Activated CD4-positive, alpha-beta T cell treated with anti-CD3 and anti-CD28 coated beads for 36 hours (primary cell): ENCODE measurements at regions not wholly inside any gene's neighbourhood (a gene's known extent, or its start where the extent isn't known, plus 50 kb on each side); places are given as distances from the start of the nearest gene placed in this dataset.

Experiments used
- ATAC-seq: fragments of 200-7000 bp; cut with Tn5 transposase; one replicate; pipeline ENCODE4 v1.10.0; 2021; ENCODE audit warnings: mild to moderate bottlenecking, moderate library complexity
- CTCF ChIA-PET: fragments of 350-600 bp; sonication (Branson Sonifier 250); formaldehyde crosslinking; loops from one replicate; lab custom pipeline; 2021; ENCODE audit warnings: antibody characterized with exemption; lab: Charles Lee
- POLR2A ChIA-PET: fragments of 350-600 bp; sonication (Branson Sonifier 250); formaldehyde crosslinking; loops from one replicate; lab custom pipeline; 2021; ENCODE audit warnings: antibody characterized with exemption, inconsistent platforms; lab: Charles Lee
- DNase-seq: peaks from one replicate; pipeline ENCODE4 v3.0.0-alpha.2; 2020
- H3K27ac Mint-ChIP-seq: one replicate; pipeline ENCODE4 v1.8.0; 2021; ENCODE audit warnings: mixed read lengths
- H3K27me3 Mint-ChIP-seq: one replicate; pipeline ENCODE4 v1.8.0; 2021; ENCODE audit warnings: mixed read lengths
- H3K36me3 Mint-ChIP-seq: one replicate; pipeline ENCODE4 v1.8.0; 2021; ENCODE audit warnings: low read depth, mixed read lengths
- H3K4me1 Mint-ChIP-seq: one replicate; pipeline ENCODE4 v1.8.0; 2021; ENCODE audit warnings: mixed read lengths
- H3K4me3 Mint-ChIP-seq: one replicate; pipeline ENCODE4 v1.8.0; 2021; ENCODE audit warnings: mild to moderate bottlenecking, moderate library complexity, mixed read lengths
- H3K9me3 Mint-ChIP-seq: one replicate; pipeline ENCODE4 v1.8.0; 2021; ENCODE audit warnings: low read depth, mixed read lengths
- intact Hi-C, 2 experiments: fragments of 100-400 bp; cut with DNase I in 1 of 2; cut with micrococcal nuclease in 1 of 2; formaldehyde crosslinking; loops; one replicate each; pipeline versions ENCODE4 v1.14.2 to v1.15.1; 2022 to 2024; cut with DNase I, micrococcal nuclease

DNA sequence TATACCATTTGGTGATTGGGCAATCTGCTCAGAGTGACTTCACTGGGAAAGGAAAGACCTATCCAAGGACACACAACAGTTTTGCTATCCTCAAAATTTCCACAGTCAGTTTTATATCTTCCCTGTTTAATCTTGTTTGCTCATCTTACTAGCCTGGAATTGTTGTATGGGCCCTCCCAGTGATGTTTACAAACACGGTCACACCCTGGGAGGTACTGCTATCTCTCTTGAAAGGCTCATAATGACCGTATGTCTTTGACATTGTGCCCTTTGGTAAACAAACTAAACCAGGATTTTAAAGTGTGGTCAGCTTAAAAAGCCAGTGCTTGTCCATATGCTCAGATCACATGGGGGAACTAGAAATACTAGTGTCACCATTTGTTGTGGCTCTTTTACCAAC, 277.0 kb downstream of the CDH2 start:
- Mint-ChIP-seq H3K36me3 (no peaks in the 10 kb centered on the region), H3K27me3 (no peaks in the 10 kb centered on the region), H3K9me3 (peaks cover 16% of the 10 kb centered on the region), H3K4me1 (no peaks in the 10 kb centered on the region), H3K4me3 (no peak overlapping the region), H3K27ac (no peak overlapping the region)
- CTCF ChIA-PET, result no interaction called here
- ATAC-seq (no peak), DNase-seq (no peak)
- intact Hi-C loops, result no loop called here
- POLR2A ChIA-PET, result no interaction called here

DNA sequence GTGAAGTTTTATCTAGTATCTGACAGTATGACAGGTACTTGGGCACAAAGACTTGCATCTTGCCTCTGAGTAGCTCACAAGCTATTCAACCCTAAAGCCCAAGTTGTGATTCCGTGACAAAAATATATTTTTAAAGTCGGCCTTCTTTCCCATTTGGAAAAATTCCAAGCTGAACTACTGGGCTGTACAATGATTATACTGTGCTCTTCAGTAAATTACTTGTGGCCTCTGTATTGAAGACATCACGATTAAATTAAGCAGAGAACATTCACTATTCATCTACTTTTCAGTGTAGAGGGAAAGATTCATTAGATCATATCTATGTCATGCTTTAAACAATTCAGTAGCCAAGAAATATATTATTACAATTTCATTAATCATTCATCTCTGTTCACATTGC, 282.2 kb downstream of the CDH2 start:
- H3K4me1 Mint-ChIP-seq, result no peaks in the 10 kb centered on the region
- ATAC-seq (no peak), DNase-seq (no peak)
- peaks cover 12% of the 10 kb centered on the region for H3K9me3 Mint-ChIP-seq
- ChIA-PET CTCF (no interaction called here), POLR2A (no interaction called here)
- intact Hi-C loops, result no loop called here
- no peak overlapping the region for H3K4me3 Mint-ChIP-seq
- no peaks in the 10 kb centered on the region for H3K36me3 Mint-ChIP-seq
- no peaks in the 10 kb centered on the region for H3K27me3 Mint-ChIP-seq
- no peak overlapping the region for H3K27ac Mint-ChIP-seq

DNA sequence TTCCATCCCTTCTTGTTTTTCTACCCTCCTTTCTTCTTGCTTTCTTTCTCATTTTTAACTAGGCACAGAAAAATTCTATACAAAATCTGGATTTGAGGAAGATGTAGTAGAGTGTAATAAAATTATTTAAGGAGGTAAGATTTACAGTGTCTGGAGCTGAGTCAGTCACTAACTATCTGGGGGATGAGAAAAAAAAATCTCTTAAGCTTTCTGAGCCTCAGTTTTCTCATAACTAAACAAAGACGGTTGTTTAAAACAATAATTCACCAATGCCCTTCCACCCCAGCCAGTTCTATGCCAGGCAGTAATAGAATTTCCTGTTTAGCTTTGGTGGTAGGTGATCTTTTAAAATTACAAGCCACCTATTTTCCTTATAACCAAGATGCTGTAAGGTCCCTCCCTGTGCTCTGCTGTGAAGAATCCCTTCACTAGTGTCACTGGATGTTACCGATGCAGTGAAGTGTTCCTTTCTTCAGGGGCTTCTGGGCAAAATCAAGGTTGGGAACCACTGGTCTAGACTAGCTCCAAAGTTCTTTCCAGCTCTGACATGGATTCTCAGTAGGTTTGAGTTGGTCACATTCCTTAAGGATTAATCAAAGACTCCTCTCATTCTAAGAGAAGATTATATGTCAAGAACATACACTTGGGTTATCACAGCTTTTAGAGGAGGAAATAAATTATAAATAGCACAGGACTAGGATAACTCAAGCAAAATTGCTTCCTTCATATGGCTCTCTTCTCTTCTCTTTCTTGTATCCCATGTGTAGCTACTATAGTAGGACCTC, 289.0 kb downstream of the CDH2 start:
- CTCF ChIA-PET, result interaction anchor here (0.6 kb wide), 1 partner anchor 16 kb away, joined by 3 read pairs; no protein-coding TSS in a partner anchor
- no peak overlapping the region for H3K4me3 Mint-ChIP-seq

DNA sequence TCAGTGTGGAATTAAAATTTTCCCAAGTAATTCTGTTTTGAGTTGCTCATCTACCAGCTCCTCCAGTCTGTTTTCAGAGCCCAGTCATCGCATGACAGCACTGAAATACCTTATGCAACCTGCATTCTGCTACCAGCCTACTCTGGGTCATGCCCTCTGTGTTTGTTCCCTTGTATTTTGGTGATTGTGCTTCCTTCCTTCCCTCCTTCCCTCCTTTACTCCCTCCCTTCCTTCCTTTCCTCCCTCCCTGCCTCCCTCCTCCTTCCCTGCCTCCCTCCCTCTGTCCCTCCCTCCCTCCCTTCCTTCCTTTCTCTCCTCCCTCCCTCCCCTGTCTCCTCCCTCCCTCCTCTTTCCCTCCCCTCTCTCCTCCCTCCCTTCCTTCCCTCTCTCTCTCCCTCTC, 289.6 kb downstream of the CDH2 start:
- ChIA-PET CTCF (interaction anchor here (0.6 kb wide), 1 partner anchor 15 kb away, joined by 3 read pairs; no protein-coding TSS in a partner anchor), POLR2A (no interaction called here)
- DNase-seq (no peak), ATAC-seq (no peak)
- Mint-ChIP-seq H3K9me3 (peaks cover 12% of the 10 kb centered on the region), H3K27ac (no peak overlapping the region), H3K36me3 (no peaks in the 10 kb centered on the region), H3K4me3 (no peak overlapping the region), H3K4me1 (no peaks in the 10 kb centered on the region), H3K27me3 (no peaks in the 10 kb centered on the region)
- intact Hi-C loops, result no loop called here

More for the DNA sequence above, 289.0 kb downstream of the CDH2 start:
- POLR2A ChIA-PET, result no interaction called here
- no peaks in the 10 kb centered on the region for H3K4me1 Mint-ChIP-seq
- H3K27ac Mint-ChIP-seq, result no peak overlapping the region
- ATAC-seq, result no peak
- no peaks in the 10 kb centered on the region for H3K36me3 Mint-ChIP-seq
- intact Hi-C loops, result no loop called here
- DNase-seq, result no peak
- no peaks in the 10 kb centered on the region for H3K27me3 Mint-ChIP-seq
- H3K9me3 Mint-ChIP-seq, result peaks cover 11% of the 10 kb centered on the region

DNA sequence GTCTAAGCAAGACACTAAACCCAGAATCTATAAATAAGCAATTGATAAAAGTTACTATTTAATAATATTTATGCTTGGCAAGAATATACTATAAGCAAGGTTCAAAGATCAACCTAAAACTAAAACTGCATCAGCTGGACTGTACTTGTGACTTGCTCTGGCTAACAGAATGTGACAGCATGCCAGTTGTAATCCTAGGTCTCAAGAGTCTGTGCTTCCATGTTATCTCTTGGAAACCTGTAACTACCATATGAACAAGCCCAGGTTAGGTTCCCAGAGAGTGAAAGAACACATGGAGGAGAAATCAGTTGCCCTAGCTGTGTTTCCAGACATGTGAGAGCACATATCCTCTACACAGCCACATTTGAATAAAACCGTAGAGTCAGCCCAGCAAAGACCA, 297.4 kb downstream of the CDH2 start:
- Mint-ChIP-seq H3K27me3 (no peaks in the 10 kb centered on the region), H3K4me1 (no peaks in the 10 kb centered on the region), H3K36me3 (no peaks in the 10 kb centered on the region), H3K4me3 (no peak overlapping the region), H3K27ac (no peak overlapping the region), H3K9me3 (peaks cover 14% of the 10 kb centered on the region)
- DNase-seq (no peak), ATAC-seq (no peak)
- intact Hi-C loops, result no loop called here
- POLR2A ChIA-PET, result no interaction called here
- CTCF ChIA-PET, result no interaction called here

DNA sequence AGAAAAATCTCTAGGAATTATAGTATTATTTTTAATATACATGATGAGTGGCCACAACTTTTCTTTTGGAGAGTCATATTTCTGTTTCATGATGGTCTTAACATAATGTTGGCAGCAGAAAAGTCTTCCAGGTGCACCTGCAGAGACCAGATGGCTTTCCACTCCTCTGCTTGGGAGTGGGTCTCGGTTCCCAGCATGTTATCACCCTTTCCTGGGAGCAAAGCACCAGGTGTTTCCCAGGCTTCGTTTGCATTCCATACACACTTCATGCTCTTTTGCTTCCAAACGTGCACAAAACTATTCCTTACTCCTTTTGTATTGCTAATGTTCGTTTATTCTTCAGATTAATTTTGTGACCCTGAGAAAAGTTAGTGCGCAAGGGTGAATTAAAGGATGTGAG, 305.2 kb downstream of the CDH2 start:
- H3K36me3 Mint-ChIP-seq, result no peaks in the 10 kb centered on the region
- no peak for DNase-seq
- ChIA-PET CTCF (interaction anchor here (0.7 kb wide), 1 partner anchor 16 kb away, joined by 3 read pairs; no protein-coding TSS in a partner anchor), POLR2A (no interaction called here)
- H3K27ac Mint-ChIP-seq, result no peak overlapping the region
- intact Hi-C loops, result no loop called here
- no peaks in the 10 kb centered on the region for H3K9me3 Mint-ChIP-seq
- no peak overlapping the region for H3K4me3 Mint-ChIP-seq
- H3K27me3 Mint-ChIP-seq, result no peaks in the 10 kb centered on the region
- ATAC-seq, result no peak
- no peaks in the 10 kb centered on the region for H3K4me1 Mint-ChIP-seq

DNA sequence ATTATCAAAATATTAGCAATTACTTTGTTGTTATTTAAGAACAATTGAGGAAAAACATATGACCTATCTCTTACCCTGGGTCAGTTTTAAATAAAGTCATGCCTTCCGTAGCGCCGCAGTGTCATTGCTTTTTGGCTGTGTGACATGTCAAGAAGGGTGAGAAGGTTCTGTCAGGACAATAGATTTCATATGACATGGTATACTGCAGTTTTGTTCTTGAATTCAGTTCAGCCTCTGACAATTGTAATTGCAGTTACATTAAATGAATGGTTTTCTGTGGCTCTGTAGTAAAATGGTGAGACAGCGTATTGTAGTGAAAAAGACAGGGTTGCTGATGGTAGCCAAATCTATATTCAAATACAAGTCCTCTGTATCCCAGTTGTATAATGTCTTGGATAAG, 307.2 kb downstream of the CDH2 start:
- H3K4me1 Mint-ChIP-seq, result no peaks in the 10 kb centered on the region
- H3K27me3 Mint-ChIP-seq, result no peaks in the 10 kb centered on the region
- H3K9me3 Mint-ChIP-seq, result no peaks in the 10 kb centered on the region
- ChIA-PET CTCF (no interaction called here), POLR2A (no interaction called here)
- no peak overlapping the region for H3K27ac Mint-ChIP-seq
- H3K36me3 Mint-ChIP-seq, result no peaks in the 10 kb centered on the region
- DNase-seq (no peak), ATAC-seq (no peak)
- intact Hi-C loops, result no loop called here
- H3K4me3 Mint-ChIP-seq, result no peak overlapping the region

DNA sequence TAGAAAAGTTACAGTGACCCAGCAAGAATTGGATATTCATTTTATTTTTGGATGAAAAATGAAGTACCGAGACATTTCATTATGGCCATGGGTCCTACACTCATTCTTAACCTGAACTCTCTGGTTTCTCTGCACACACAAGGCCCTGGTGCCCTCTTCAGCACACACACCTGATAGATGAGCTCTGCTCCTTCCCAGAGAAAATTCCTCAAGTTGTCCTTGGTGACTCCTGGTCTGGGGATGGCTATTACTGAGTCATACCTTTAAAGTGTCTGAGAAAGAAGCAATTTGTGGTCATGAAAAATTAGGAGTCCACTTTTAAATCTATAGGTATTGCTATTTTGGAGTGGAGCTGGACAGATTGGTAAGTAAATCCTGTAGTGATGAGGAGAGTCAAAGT, 311.5 kb downstream of the CDH2 start:
- Mint-ChIP-seq H3K27ac (no peak overlapping the region), H3K27me3 (no peaks in the 10 kb centered on the region), H3K36me3 (no peaks in the 10 kb centered on the region), H3K9me3 (no peaks in the 10 kb centered on the region), H3K4me3 (no peak overlapping the region), H3K4me1 (no peaks in the 10 kb centered on the region)
- ChIA-PET CTCF (no interaction called here), POLR2A (no interaction called here)
- DNase-seq (no peak), ATAC-seq (no peak)
- intact Hi-C loops, result no loop called here

DNA sequence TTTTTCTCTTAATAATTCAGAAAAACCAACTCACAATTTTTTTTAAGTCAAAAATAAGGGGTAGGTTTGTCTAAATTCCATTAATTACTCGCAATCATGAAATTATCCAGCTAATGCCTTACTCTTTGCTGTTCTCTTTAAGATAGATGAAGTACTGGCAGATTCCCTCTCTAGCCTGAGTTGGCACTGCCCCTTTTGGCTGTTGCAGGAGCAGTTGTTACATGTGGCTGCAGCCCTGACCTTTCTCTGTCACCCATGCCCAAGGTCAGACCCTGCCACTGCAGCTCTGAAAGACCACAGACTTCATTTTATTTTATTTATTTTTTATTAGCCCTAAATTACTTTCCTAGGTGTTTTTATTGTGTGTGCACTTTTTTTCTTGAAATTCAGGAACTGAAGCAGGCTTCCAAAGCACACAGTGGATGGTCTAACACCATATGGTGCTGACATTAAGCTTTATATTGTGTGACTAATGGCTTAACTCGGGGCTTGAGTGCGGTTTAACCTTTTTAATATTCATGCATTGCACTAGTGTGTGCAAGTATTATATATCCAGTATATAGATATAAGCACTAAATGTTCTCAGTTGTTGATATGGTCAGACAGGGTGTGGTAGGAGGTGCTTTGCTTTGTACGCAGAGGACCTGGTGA, 313.0 kb downstream of the CDH2 start:
- intact Hi-C loops, result no loop called here
- ChIA-PET POLR2A (no interaction called here), CTCF (no interaction called here)
- H3K4me1 Mint-ChIP-seq, result no peaks in the 10 kb centered on the region
- H3K36me3 Mint-ChIP-seq, result no peaks in the 10 kb centered on the region
- H3K9me3 Mint-ChIP-seq, result no peaks in the 10 kb centered on the region
- H3K27me3 Mint-ChIP-seq, result no peaks in the 10 kb centered on the region
- H3K4me3 Mint-ChIP-seq, result no peak overlapping the region
- ATAC-seq, result no peak
- no peak for DNase-seq
- H3K27ac Mint-ChIP-seq, result no peak overlapping the region

DNA sequence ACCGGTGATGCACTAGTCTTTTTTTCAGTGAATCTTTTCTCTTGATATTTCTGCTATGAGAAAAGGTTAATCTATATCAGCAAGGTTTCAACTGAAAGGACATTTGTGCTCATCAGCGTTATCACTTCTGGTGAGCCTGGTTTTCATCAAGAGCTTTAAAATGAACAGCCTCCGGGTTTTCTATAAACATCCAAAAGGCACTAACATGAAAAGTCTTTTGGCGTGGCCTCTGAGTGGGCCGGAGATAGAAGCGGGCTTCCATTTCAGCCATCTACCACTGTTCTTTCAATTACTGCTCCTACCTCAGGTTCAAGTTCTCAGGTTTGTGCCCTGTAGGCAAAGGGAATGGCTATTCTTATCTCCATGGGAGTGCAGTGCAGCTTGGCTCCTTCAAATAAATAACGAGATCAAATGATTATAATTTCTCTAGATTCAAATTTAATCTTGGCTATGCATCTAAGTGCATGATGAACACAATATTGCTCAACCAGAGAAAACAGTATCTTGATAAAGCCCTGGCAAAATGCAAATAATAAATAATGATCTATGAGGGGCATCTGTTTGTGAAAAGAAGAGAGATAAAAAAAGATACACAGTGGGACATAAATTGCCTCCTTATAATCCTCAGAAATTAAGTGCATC, 314.8 kb downstream of the CDH2 start:
- POLR2A ChIA-PET, result no interaction called here
- Mint-ChIP-seq H3K27ac (no peak overlapping the region), H3K36me3 (no peaks in the 10 kb centered on the region), H3K27me3 (no peaks in the 10 kb centered on the region), H3K4me1 (no peaks in the 10 kb centered on the region), H3K9me3 (peaks cover 1% of the 10 kb centered on the region), H3K4me3 (no peak overlapping the region)
- ATAC-seq (no peak), DNase-seq (no peak)
- CTCF ChIA-PET, result no interaction called here
- intact Hi-C loops, result no loop called here

DNA sequence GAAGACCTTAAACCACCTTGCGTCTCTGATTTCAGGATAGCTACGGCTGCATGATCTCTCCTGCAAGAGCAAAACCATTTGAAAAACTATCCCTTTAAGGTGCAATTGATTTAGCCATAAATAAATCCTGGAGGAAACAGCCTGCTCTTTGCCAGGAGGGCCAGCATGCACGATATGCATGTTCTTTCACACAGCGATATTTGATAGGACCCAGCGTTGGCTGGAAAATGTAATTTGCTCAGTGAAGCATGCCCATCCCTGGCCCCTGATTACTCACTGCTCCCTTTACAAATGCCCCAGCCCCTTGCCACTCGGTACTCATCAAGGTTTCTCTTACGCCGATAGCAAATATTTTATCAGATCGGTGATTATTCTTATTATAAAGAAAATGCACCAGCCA, 315.4 kb downstream of the CDH2 start:
- no peaks in the 10 kb centered on the region for H3K36me3 Mint-ChIP-seq
- H3K9me3 Mint-ChIP-seq, result peaks cover 1% of the 10 kb centered on the region
- DNase-seq (no peak), ATAC-seq (no peak)
- intact Hi-C loops, result no loop called here
- ChIA-PET POLR2A (no interaction called here), CTCF (no interaction called here)
- H3K27me3 Mint-ChIP-seq, result no peaks in the 10 kb centered on the region
- no peaks in the 10 kb centered on the region for H3K4me1 Mint-ChIP-seq
- H3K4me3 Mint-ChIP-seq, result no peak overlapping the region
- no peak overlapping the region for H3K27ac Mint-ChIP-seq

DNA sequence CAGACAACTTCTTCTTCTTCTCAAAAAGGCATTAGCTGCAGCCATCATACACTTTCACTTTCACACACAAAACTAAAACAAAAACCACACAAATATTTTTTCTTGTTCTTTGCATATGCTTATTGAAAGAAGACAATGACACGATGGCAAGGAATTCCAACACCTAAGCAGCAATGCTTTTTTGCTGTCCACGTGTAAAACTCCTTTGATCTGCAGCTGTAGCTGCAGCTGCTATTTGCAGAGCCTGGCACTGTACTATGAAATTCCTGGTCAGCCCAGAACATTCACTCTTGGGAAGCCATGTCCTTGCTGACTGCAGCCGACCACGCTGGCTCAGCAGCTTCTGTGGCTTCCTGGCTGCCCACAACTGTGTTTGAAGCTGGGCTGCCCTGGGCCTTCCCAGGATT, 316.2 kb downstream of the CDH2 start:
- H3K4me3 Mint-ChIP-seq, result no peak overlapping the region
- ChIA-PET POLR2A (no interaction called here), CTCF (no interaction called here)
- no peaks in the 10 kb centered on the region for H3K4me1 Mint-ChIP-seq
- peaks cover 1% of the 10 kb centered on the region for H3K9me3 Mint-ChIP-seq
- H3K27me3 Mint-ChIP-seq, result no peaks in the 10 kb centered on the region
- intact Hi-C loops, result no loop called here
- DNase-seq (no peak), ATAC-seq (no peak)
- H3K36me3 Mint-ChIP-seq, result no peaks in the 10 kb centered on the region
- H3K27ac Mint-ChIP-seq, result no peak overlapping the region
